HG03378 (cell line): ENCODE measurements at regions not wholly inside any gene's neighbourhood (a gene's known extent, or its start where the extent isn't known, plus 50 kb on each side); places are given as distances from the start of the nearest gene placed in this dataset.

Experiments
- ATAC-seq: cut with Tn5 transposase; IDR thresholded peaks from one replicate; pipeline ENCODE4 v1.9.1; 2021; ENCODE audit warnings: mild to moderate bottlenecking, moderate library complexity; ENCODE audit not compliant: unreplicated experiment

DNA sequence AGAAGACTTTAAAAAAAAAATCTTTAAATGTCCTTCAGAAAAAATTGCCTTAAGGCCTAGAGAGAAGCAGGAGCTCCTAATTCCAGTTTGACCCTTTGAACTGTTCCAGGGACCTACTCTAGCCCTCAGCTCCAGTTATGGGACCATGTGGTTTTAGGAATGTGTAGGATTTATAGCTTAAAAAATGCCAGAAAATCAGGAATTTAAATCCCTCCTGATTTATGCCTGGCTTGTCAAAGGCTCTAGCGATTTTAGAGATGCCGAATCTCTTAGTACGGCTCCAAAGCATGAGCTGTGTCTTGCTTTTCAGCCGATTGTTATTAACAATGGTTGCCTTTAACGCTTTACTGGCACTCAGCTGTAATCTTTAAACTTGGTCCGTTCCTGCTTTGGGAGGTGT lies 130.6 kb upstream of the NPVF start:
- no peak for ATAC-seq

DNA sequence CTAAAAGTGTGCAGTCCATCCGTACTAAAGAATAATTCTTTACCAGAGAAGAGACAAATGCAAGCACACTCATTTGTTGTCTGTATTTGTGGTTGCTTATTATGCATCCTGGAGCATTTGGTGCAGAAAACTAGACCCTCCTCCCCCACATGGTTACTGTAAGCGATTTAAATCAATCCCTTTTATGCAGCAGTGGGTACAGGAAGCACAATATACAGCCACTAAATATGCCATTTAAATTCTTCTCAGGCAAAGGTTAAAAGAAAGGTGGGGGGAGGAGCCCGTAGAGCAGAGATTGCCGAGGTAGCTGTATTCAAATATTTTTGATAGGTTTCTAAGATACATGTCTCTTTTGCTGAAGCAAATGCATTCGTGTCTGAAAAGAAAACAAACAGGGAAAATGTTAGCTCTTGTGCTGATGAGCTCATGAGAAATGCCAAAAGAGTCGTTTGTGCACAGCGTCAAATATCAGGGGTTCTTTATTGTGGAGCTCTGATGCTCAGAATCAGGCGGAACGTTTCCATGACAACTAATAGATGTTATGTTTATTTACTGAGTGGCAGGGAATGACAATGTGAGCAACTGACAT lies 131.3 kb upstream of the NPVF start:
- no peak for ATAC-seq

GRCh38 chr7:25360451-25360850 lies 132.2 kb upstream of the NPVF start:
- no peak for ATAC-seq

- no peak for ATAC-seq
Observed at GRCh38 chr7:25361387-25361786, 133.1 kb upstream of the NPVF start.

DNA sequence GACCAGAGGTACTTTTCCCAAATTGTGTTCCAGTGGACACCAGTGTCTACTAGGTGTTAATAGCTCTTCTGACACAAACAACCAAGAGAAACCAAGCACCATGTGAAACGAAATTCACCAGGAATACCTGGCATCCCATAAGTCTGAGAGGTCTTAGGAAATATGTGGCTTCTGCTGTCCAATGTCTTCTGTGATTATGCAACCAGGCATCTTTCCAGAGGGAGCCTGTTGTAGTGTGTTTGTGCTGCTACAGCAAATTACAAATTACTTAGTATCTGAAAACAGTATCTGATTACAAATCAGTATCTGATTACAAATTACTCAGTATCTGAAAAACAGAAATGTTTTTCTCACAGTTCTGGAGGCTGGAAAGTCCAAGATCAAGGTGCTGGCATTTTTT lies 133.6 kb upstream of the NPVF start:
- no peak for ATAC-seq

DNA sequence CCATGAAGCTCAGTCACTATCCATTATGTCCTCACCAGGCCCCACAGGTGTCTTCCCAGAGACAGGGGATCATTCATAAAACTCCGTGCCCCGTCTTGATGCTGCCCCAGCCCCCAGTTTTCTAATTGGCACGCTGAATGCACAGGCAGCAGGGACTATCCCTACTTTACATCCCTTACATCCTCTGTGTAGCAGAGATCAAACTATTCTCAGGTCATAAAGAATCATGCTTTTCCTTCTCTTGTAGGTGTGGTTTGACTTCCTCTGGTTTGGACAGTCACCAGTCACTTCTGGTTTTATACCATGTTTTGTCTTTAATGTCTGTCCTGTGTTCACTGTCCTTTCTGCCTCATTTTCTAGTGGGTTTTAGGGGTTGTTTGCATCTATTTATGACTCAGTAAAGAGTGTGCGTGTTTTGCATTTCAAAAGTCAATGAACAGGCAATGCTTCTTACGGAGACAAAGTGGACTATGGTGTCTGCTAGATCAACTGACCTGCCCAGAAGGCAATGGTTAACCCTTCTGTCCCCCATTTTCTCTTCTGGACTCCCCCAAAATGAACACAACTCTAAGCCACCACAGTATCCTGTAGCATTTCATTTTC lies 140.4 kb upstream of the NPVF start:
- ATAC-seq: no peak

GRCh38 chr7:25369786-25370185 lies 141.5 kb upstream of the NPVF start:
- ATAC-seq: no peak

DNA sequence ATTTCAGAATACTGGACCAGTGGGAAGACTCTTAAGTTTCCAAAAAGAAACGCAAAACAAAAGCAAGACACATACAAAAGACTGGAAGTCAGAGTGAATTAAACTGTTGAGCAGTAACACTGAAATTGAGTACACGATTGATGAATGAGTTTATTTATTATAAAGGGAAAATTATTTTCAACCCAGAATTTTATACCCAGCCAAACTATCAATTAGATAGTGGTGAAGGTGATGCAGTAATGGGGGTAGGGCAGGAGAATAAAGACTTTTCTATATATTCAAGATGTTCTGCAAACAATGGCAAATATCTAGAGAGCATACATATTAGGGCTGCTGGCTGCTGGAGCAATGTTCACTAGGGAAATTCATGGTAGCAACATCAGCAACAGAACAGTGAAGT lies 143.7 kb upstream of the NPVF start:
- ATAC-seq: no peak

DNA sequence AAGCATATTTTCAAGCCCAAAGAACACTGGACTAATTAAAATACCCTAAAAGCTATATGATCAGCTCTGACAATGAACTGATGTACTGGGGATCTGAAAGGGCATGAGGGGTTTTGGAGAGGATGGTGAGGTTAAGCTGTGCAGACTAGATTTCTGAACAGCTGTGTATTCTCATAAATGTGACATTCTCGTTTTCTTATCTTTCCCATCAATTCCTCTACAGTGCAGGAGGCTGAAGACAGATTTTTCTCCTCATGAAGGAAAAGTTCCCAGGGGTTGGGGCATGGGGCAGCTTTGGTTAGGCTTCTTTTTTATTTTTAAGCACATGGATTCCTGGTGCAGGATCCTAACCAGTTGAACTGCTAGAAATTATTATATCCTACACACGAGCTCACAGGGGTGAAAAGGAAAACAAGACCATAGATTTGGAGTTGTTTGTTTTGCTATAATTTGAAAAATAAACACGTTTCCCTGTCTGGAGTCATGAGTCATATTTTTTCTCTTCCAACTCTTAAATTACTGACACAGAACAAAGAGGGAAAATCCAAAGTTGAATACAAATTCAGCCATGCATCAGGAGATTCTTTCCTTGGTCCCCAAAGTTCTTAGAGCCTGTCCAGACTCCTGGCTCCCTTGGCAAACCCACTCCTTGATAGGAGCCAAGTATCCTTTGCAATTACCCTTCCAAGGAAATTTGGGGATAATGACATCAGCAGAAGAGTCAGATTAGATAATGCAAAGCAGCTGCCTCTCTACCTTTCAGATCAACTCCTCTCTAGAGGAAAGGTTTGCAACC lies 147.7 kb upstream of the NPVF start:
- ATAC-seq: no peak

DNA sequence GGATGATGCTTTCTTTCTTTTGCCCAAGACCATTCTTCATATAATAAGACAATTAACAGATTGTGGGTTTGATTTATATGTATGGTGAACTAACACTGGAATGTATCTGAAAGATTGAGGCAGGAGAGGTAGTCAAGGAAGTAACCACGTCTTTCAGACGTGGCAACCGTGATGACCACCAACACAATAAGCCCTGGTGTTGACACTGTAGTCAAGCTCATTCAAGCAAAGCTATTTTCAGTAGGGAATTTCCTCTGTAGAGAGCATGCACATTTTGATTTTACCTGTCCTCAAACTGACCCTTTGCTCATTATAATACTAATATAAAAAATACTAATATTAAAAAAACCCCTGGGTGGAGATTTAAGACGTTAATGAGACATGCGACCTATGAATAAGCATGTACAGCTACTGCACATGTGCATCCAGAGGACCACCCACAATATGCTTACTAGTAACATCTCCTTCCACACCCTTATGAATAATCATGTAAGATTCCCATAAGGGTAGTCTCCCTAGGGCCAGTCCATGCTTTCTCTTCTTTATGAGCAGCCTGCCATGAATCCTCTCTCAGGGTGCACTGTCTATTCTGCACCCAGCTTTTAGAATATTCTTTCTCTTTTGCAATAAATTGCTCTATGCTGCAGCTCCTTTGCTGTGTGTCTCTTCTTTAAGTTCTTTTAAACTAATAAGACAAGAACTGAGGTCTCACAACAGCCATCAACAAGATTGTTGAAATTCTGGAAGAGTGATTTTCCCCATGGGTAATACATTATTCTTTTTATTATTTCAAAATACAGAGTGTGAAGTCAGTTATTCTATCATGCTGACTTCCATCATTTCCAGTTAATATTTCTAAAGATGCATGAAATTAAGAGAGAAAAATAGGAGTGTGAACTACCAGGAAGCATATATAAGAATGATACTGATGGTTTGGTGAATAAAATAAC lies 151.3 kb upstream of the NPVF start:
- no peak for ATAC-seq

DNA sequence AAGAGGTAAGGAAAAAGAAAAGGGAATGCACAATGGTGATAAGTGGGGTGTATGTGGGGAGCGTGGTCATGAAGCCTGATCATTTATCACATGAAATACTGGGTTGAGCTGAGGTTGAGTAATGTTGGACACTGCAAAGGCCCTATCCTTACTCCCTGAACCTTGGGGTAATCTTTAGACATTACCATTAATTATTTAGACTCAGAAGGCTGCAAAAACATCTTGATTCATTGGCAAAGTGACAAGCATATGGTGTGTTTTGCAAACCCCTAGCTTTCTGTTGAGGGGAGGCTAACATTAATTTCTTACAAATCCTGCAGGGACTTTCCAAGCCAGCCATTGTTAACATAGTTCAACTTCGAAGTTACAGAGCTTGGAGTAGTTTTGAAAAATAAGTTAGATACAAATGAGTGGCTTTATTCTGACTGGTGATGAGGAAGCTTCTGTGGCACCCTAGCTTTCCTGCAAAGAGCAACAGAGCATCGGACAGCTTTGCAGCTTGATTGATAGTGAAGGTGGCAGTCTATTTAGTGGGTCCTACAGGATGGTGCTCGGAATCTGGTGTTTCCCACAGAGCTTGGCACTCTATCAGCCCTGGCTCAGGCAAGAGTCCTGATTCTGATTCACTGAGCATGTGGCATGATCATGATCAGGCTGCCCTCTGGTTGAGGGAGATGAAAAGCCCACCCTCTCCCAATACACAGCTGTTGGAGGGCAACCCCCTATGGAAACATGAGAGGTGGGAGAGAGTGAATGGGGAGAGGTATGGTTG lies 153.7 kb upstream of the NPVF start:
- no peak for ATAC-seq

GRCh38 chr7:25382869-25383268 lies 154.6 kb upstream of the NPVF start:
- ATAC-seq: no peak

GRCh38 chr7:25383402-25383801 lies 155.1 kb upstream of the NPVF start:
- no peak for ATAC-seq

DNA sequence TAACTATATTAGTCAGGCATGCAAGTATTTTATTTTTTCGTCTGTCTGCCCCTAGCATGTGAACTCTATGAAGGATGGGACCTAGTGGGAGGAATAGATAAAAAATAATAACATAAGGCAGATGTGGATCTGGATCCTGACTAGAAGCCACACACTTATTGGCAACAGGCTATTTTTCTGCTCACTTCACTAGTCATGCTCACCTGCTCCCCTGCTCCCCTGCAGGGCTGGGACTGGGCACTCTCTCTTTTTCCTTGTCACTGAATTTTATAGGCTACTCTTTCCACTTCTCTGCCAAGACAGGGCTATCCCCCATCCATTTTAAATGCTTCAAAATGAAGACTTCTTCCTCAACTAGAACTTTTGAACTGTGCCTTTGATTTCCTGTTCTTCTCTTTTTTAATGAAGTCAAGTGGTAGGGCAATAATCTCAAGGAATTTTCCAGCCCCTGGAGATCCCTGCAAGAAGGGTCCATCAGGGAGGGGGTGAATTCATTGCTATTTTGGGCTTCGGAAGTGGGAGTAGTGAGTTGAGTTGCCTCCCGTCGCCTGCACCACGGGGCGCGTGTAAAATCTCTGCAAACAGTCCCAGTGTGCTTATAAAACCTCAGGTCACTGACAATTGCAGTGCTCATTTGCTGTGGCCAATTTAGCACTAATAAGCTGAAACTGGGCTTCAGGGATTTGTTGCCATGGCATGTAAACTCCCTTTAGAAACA lies 156.7 kb upstream of the NPVF start:
- ATAC-seq: no peak

DNA sequence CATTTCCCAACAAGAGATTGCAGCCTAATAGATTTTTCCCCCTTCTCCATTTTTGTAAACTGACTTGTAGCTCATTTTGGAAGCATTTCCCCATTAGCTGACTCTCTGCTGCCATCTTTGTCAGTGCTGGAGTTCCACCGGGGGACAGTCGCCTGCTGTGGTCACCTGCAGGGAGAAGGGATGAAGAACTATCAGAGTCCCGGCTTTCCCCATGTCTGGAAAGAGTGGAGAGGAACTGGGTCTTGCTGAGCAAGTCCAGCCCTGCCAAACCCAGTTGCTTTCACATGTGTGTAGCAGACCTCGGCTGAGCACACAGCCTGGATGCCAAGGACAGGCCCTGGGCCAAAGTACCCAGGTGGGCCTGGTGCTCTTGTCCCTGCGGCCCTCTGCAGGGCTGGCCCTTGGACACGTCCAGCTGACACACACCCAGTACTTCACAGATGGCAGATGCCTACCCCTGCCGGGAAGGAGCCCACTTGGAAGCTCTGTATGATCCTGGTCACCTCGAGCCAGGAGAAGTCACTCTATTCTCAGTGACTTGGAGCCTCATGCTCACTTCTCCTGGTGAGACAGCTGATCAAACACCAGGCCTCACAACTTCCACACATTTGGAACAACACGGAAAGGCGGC lies 157.3 kb upstream of the NPVF start:
- no peak for ATAC-seq

- ATAC-seq: no peak
Observed at GRCh38 chr7:25386311-25386744, 158.0 kb upstream of the NPVF start.

DNA sequence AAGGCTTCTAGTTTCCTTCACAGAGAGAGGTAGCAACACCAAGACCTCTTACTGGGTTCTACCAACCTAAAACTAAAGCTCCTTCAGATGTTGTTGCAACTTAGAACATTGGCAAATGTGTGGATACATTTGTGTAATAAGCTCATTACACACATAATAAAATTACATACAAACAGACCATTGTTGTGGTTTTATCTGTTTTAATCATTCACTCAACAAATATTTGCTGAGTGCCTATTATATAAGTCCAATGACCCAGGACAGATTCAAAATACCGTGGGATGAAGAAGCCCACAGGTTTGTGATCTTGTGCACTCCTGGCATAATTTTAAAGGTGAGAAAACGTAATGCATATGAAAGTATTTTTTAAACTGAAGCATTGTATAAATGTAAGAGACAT lies 160.4 kb upstream of the NPVF start:
- ATAC-seq: no peak

DNA sequence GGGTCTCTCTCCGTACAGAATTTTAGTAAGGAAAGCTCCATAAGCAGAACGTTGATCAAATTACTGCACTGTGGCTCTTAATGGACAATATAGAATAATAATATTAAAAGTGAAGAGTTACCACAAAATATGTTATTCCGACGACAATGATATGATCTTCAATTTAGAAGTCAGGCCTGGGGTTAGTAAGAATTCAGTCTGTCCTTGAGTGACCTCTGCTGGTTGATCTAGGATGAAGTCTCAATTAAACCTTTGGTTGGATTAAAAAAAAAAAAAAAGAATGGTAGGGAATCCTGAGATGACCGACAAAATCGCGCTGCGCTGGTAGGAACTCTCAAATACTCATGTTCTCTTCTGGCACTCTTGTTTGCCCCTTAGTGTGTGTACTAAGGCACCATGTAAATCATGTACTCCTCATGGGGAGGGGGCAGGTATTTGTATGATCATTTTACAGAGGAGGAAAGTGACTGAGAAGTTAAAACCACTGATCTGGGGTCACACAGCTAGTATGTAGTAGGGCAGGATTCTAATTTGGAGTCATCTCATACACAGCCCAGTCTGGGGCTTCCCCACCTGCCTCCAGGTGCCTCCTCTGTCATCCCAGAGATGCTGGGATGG lies 161.3 kb upstream of the NPVF start:
- no peak for ATAC-seq

- no peak for ATAC-seq
Observed at GRCh38 chr7:25391295-25391861, 163.1 kb upstream of the NPVF start.
